Activated CD4-positive, alpha-beta memory T cell treated with anti-CD3 and anti-CD28 coated beads, Interleukin-2, amount 10 ng/mL, durations not matched to agents 7 days and 5 days (primary cell): ENCODE measurements at regions not wholly inside any gene's neighbourhood (a gene's known extent, or its start where the extent isn't known, plus 50 kb on each side); places are given as distances from the start of the nearest gene placed in this dataset.

ENCODE experiments used
- CTCF ChIA-PET: fragments of 350-600 bp; sonication (Branson Sonifier 250); formaldehyde crosslinking; loops from one replicate; lab custom pipeline; 2021; ENCODE audit warnings: antibody characterized with exemption, inconsistent platforms; lab: Charles Lee
- POLR2A ChIA-PET: fragments of 350-600 bp; sonication (Branson Sonifier 250); formaldehyde crosslinking; loops from one replicate; lab custom pipeline; 2021; ENCODE audit warnings: antibody characterized with exemption; lab: Charles Lee
- DNase-seq: peaks from one replicate; pipeline ENCODE4 v3.0.0-alpha.2; 2020
- H3K27ac Mint-ChIP-seq: one replicate; pipeline ENCODE4 v1.8.0; 2021; ENCODE audit warnings: mild to moderate bottlenecking, mixed read lengths
- H3K27me3 Mint-ChIP-seq: one replicate; pipeline ENCODE4 v1.8.0; 2021; ENCODE audit warnings: mixed read lengths
- H3K36me3 Mint-ChIP-seq: one replicate; pipeline ENCODE4 v1.8.0; 2021; ENCODE audit warnings: low read depth, mixed read lengths
- H3K4me1 Mint-ChIP-seq: one replicate; pipeline ENCODE4 v1.8.0; 2021; ENCODE audit warnings: mixed read lengths
- H3K4me3 Mint-ChIP-seq: one replicate; pipeline ENCODE4 v1.8.0; 2021; ENCODE audit warnings: mild to moderate bottlenecking, mixed read lengths
- H3K9me3 Mint-ChIP-seq: one replicate; pipeline ENCODE4 v1.8.0; 2021; ENCODE audit warnings: mixed read lengths

- H3K27ac Mint-ChIP-seq = no peak overlapping the region
- H3K4me3 Mint-ChIP-seq = no peak overlapping the region
- peaks cover 2% of the 10 kb centered on the region for H3K9me3 Mint-ChIP-seq
- no peaks in the 10 kb centered on the region for H3K27me3 Mint-ChIP-seq
- ChIA-PET CTCF (no interaction called here), POLR2A (no interaction called here)
- no peaks in the 10 kb centered on the region for H3K36me3 Mint-ChIP-seq
- H3K4me1 Mint-ChIP-seq = no peaks in the 10 kb centered on the region
- no peak for DNase-seq
Observed at GRCh38 chr1:219778110-219778509, 150.2 kb downstream of the SLC30A10 start.

- no peaks in the 10 kb centered on the region for H3K4me1 Mint-ChIP-seq
Observed at GRCh38 chr1:219774386-219774785, 154.0 kb downstream of the SLC30A10 start.

GRCh38 chr1:219773775-219774174, 154.6 kb downstream of the SLC30A10 start:
- Mint-ChIP-seq H3K27ac (no peak overlapping the region), H3K27me3 (no peaks in the 10 kb centered on the region), H3K9me3 (peaks cover 4% of the 10 kb centered on the region), H3K4me3 (no peak overlapping the region), H3K4me1 (no peaks in the 10 kb centered on the region), H3K36me3 (no peaks in the 10 kb centered on the region)
- no peak for DNase-seq
- CTCF ChIA-PET = no interaction called here
- POLR2A ChIA-PET = no interaction called here

More at GRCh38 chr1:219774386-219774785, 154.0 kb downstream of the SLC30A10 start:
- no peak overlapping the region for H3K4me3 Mint-ChIP-seq
- POLR2A ChIA-PET = no interaction called here
- H3K27ac Mint-ChIP-seq = no peak overlapping the region
- peaks cover 4% of the 10 kb centered on the region for H3K9me3 Mint-ChIP-seq
- no peaks in the 10 kb centered on the region for H3K27me3 Mint-ChIP-seq
- CTCF ChIA-PET = no interaction called here
- DNase-seq = no peak
- no peaks in the 10 kb centered on the region for H3K36me3 Mint-ChIP-seq

GRCh38 chr1:219773110-219773509, 155.2 kb downstream of the SLC30A10 start:
- Mint-ChIP-seq H3K27me3 (no peaks in the 10 kb centered on the region), H3K36me3 (no peaks in the 10 kb centered on the region), H3K27ac (no peak overlapping the region), H3K4me3 (no peak overlapping the region), H3K9me3 (peaks cover 2% of the 10 kb centered on the region), H3K4me1 (no peaks in the 10 kb centered on the region)
- DNase-seq = no peak
- ChIA-PET CTCF (no interaction called here), POLR2A (no interaction called here)

DNA sequence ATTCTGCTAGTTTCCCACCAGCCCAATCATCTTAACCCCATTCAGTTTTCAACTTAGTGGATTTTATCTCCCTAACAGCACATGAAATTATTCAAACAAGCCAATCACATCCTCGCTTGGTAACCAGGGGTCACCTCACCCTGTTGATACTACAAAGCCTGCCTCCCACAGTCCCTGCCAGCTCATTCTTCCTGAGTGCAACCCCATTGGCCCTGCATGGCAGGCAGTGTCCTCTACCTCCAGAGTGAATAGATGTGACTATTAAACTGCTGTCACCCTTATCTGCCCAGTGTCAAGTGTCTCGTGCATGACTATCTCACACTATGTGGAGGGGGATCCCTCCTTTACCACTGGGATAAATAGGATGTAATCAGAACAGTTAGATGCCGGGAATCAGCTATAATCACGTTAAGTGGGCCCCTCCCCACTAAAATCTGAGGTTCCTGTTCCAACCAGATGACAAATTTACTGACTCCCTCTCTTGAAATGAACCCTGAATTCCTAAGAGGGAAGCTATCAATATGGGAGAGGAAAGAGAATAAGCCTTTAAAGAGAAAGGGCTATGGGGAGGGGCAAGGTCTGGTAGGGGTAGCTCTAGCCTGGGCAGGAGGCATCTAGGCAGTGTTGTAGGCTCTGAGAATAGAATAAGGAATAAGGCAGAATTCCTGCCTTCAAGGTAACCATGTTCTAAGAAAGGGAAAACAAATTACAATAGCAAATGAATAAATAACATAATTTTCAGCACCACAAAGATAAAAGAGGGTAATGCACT, 155.9 kb downstream of the SLC30A10 start:
- Mint-ChIP-seq H3K4me1 (no peaks in the 10 kb centered on the region), H3K9me3 (peaks cover 2% of the 10 kb centered on the region), H3K36me3 (no peaks in the 10 kb centered on the region), H3K4me3 (no peak overlapping the region), H3K27ac (no peak overlapping the region), H3K27me3 (no peaks in the 10 kb centered on the region)
- ChIA-PET CTCF (no interaction called here), POLR2A (no interaction called here)
- no peak for DNase-seq

DNA sequence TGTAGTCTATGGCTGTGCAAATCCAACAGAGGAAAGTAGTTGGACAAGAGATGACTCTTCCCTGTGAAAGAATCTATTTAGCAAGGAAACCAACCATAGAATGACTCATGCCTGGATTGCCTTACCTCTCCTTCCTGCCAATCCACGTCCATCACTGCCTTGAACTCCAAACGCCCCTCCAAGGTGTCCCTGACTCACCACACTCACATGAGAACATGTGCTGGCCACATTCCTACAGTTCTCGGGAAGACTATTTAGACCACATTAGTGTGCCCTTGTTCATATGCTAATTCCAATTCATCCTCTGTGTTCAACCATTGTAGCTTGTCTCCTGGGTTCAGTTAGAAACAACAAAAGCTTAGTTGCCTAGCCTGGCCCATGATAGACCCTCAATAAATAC, 157.3 kb downstream of the SLC30A10 start:
- ChIA-PET CTCF (no interaction called here), POLR2A (no interaction called here)
- H3K9me3 Mint-ChIP-seq = peaks cover 2% of the 10 kb centered on the region

GRCh38 chr1:219763321-219763720, 150.4 kb upstream of the ZC3H11B start:
- Mint-ChIP-seq H3K27ac (no peak overlapping the region), H3K4me3 (no peak overlapping the region), H3K9me3 (no peaks in the 10 kb centered on the region), H3K36me3 (no peaks in the 10 kb centered on the region), H3K4me1 (no peaks in the 10 kb centered on the region), H3K27me3 (no peaks in the 10 kb centered on the region)
- ChIA-PET POLR2A (no interaction called here), CTCF (no interaction called here)
- no peak for DNase-seq

More for the DNA sequence above, 157.3 kb downstream of the SLC30A10 start:
- no peak for DNase-seq
- Mint-ChIP-seq H3K27me3 (no peaks in the 10 kb centered on the region), H3K4me3 (no peak overlapping the region), H3K36me3 (no peaks in the 10 kb centered on the region), H3K4me1 (no peaks in the 10 kb centered on the region), H3K27ac (no peak overlapping the region)

DNA sequence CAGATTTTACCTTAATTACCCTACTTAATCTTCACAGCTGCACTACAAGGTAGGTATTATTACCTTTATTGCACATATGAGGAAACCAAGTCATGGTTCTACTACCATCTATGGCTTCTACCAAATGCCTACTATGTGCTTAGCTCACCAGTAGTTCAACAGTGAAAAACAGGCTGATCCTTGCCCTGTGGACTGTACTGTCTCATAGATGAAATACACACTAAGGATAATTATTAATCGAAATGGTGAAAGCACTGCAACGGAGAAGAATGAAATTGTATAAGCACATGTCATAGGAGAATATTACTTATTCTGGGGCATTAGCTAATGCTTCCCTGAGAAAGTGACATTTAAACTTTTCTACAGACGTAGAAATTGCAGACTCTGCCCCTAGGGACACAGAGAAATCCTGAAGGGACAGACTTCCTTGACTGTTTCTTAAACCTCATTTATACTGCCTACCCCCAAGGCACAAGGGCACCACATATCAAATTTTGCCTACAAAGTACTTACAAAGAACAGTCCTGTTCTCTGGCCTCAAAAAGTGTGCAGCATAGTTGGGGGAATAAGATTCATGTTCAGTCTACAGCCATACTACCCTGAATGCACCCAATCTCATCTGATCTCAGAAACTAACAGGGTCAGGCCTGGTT, 148.4 kb upstream of the ZC3H11B start:
- CTCF ChIA-PET = no interaction called here
- H3K9me3 Mint-ChIP-seq = peaks cover 3% of the 10 kb centered on the region

GRCh38 chr1:219759095-219759494, 146.2 kb upstream of the ZC3H11B start:
- H3K27ac Mint-ChIP-seq = no peak overlapping the region
- CTCF ChIA-PET = no interaction called here
- DNase-seq = no peak
- no peaks in the 10 kb centered on the region for H3K4me1 Mint-ChIP-seq
- no peaks in the 10 kb centered on the region for H3K27me3 Mint-ChIP-seq
- POLR2A ChIA-PET = no interaction called here
- peaks cover 3% of the 10 kb centered on the region for H3K9me3 Mint-ChIP-seq
- no peaks in the 10 kb centered on the region for H3K36me3 Mint-ChIP-seq
- no peak overlapping the region for H3K4me3 Mint-ChIP-seq

More for the DNA sequence above, 148.4 kb upstream of the ZC3H11B start:
- Mint-ChIP-seq H3K4me3 (no peak overlapping the region), H3K36me3 (no peaks in the 10 kb centered on the region), H3K27ac (no peak overlapping the region), H3K27me3 (no peaks in the 10 kb centered on the region), H3K4me1 (no peaks in the 10 kb centered on the region)
- no peak for DNase-seq
- POLR2A ChIA-PET = no interaction called here

DNA sequence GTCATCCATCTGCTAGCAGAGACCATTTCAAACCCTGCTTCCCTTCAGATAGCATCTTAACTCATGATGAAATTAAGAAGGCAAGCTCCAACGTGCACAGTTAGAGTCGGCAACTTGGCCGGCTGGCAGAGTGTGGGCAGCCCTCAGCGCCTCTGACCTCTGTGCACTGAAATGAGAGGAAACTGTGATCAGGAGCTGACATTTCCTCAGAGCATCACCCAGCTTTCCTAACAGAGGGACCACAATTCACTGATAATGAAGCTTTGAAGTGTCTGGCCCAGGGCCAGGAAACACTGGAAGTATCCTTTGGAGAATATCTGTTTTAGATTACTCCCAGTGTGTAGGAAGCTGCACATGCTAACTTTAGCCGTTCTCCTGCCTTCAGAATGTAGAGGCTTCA, 145.0 kb upstream of the ZC3H11B start:
- no peaks in the 10 kb centered on the region for H3K27me3 Mint-ChIP-seq
- no peak for DNase-seq
- peaks cover 3% of the 10 kb centered on the region for H3K9me3 Mint-ChIP-seq
- no peaks in the 10 kb centered on the region for H3K36me3 Mint-ChIP-seq
- no peaks in the 10 kb centered on the region for H3K4me1 Mint-ChIP-seq
- ChIA-PET POLR2A (no interaction called here), CTCF (no interaction called here)
- H3K27ac Mint-ChIP-seq = no peak overlapping the region
- no peak overlapping the region for H3K4me3 Mint-ChIP-seq

DNA sequence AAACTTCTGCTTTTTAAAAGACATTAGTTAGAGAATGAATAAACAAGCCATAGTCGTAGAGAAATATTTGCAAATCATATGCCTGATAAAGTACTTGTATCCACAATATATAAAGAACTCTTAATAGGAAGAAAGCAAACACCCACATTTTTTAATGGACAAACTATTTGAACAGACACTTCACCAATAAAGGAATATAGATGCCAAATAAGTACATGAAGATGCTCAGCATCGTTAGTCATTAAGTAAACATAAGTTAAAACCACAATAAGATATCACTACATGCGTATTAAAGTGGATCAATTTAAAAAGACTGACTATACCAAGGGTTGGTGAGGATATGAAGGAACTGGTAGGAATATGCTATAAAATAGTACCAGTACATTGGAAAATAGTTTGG, 142.3 kb upstream of the ZC3H11B start:
- Mint-ChIP-seq H3K9me3 (peaks cover 3% of the 10 kb centered on the region), H3K4me1 (no peaks in the 10 kb centered on the region), H3K4me3 (no peak overlapping the region), H3K27me3 (no peaks in the 10 kb centered on the region), H3K36me3 (no peaks in the 10 kb centered on the region), H3K27ac (no peak overlapping the region)
- ChIA-PET POLR2A (no interaction called here), CTCF (no interaction called here)
- no peak for DNase-seq

DNA sequence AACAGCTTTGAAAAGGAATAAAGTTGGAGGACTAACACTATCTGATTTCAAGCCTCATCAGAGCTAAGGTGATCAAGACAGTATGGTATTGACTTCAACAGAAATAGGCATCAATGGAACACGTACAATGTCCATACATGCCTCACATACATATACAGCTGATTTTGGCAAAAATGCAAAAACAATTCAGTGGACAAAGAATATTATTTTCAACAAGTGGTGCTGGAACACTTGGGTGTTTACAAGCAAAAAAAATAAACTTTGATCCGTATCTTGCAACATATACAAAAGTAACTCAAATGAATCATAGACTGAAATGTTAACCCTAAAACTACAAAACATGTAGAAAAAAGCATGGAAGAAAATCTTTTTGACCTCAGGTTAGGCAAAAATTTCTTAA, 141.9 kb upstream of the ZC3H11B start:
- Mint-ChIP-seq H3K4me3 (no peak overlapping the region), H3K9me3 (peaks cover 3% of the 10 kb centered on the region), H3K36me3 (no peaks in the 10 kb centered on the region), H3K27ac (no peak overlapping the region), H3K4me1 (no peaks in the 10 kb centered on the region), H3K27me3 (no peaks in the 10 kb centered on the region)
- DNase-seq = no peak
- ChIA-PET CTCF (no interaction called here), POLR2A (no interaction called here)

- DNase-seq = no peak
- Mint-ChIP-seq H3K9me3 (peaks cover 3% of the 10 kb centered on the region), H3K27me3 (no peaks in the 10 kb centered on the region), H3K4me3 (no peak overlapping the region), H3K27ac (no peak overlapping the region), H3K4me1 (no peaks in the 10 kb centered on the region), H3K36me3 (no peaks in the 10 kb centered on the region)
- POLR2A ChIA-PET = no interaction called here
- CTCF ChIA-PET = no interaction called here
Observed at GRCh38 chr1:219753914-219754313, 141.0 kb upstream of the ZC3H11B start.

DNA sequence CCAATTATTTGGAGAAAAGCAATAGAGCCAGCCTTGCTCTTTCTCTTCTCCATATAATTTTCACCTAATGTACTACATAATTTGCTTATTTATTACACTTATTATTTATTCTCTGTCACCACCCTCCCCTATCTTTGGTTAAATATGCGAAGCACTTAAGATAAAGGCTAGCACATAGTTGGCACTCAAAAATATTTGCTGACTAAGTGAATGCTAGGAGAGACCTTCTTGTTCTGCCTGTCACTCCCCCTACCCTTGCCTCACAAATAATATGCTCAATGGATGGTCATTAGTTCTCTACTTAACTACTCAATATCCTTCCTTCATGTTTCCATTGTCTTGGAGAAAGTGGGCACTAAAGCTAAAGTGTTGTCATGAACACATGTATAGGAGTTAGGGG, 139.7 kb upstream of the ZC3H11B start:
- Mint-ChIP-seq H3K9me3 (peaks cover 3% of the 10 kb centered on the region), H3K36me3 (no peaks in the 10 kb centered on the region), H3K27ac (no peak overlapping the region), H3K4me3 (no peak overlapping the region), H3K4me1 (no peaks in the 10 kb centered on the region), H3K27me3 (no peaks in the 10 kb centered on the region)
- POLR2A ChIA-PET = no interaction called here
- CTCF ChIA-PET = interaction anchor here (0.9 kb wide), 1 partner anchor 11 kb away, joined by 3 read pairs; no protein-coding TSS in a partner anchor
- no peak for DNase-seq
